Astrocyte (in vitro differentiated cells and primary cell): ENCODE measurements at regions not wholly inside any gene's neighbourhood (a gene's known extent, or its start where the extent isn't known, plus 50 kb on each side); places are given as distances from the start of the nearest gene placed in this dataset.
A peak's percentile ranks its signal among the peaks of the same experiment; 100 is the strongest.

ENCODE experiments used
- DNase-seq: peaks from one replicate; pipeline ENCODE4 v3.0.0-alpha.2; 2010; ENCODE audit warnings: low read depth
- FAIRE-seq: peaks from 2 replicates; lab custom pipeline; 2011; peaks lifted over from hg19 to GRCh38; lab: Jason Lieb, UNC
- H2AFZ ChIP-seq: 2 replicates; pipeline ENCODE4 v1.6.0; 2012; ENCODE audit warnings: low read depth, low read length, inconsistent platforms
- H3K27ac ChIP-seq: 2 replicates; pipeline ENCODE4 v1.5.1; 2011; ENCODE audit warnings: low read depth, low read length, inconsistent platforms
- H3K27me3 ChIP-seq: 2 replicates; pipeline ENCODE4 v1.6.0; 2011; ENCODE audit warnings: low read length, inconsistent platforms; ENCODE audit not compliant: insufficient read depth
- H3K36me3 ChIP-seq: 2 replicates; pipeline ENCODE4 v1.5.1; 2011; ENCODE audit warnings: low read length, inconsistent platforms; ENCODE audit not compliant: insufficient read depth
- H3K4me1 ChIP-seq: 2 replicates; pipeline ENCODE4 v1.5.1; 2011; ENCODE audit warnings: low read length, inconsistent platforms; ENCODE audit not compliant: insufficient read depth
- H3K4me2 ChIP-seq: 2 replicates; pipeline ENCODE4 v1.6.0; 2012; ENCODE audit warnings: low read length, inconsistent platforms
- H3K4me3 ChIP-seq: 2 replicates; pipeline ENCODE4 v1.5.1; 2011; ENCODE audit warnings: low read depth, mild to moderate bottlenecking, low read length, inconsistent platforms; ENCODE audit not compliant: insufficient read depth
- H3K79me2 ChIP-seq: 2 replicates; pipeline ENCODE4 v1.6.0; 2012; ENCODE audit warnings: mild to moderate bottlenecking, low read length, inconsistent platforms; ENCODE audit not compliant: insufficient read depth
- H3K9ac ChIP-seq: 2 replicates; pipeline ENCODE4 v1.6.0; 2012; ENCODE audit warnings: mild to moderate bottlenecking, low read length, inconsistent platforms
- H3K9me3 ChIP-seq: 2 replicates; pipeline ENCODE4 v1.5.1; 2012; ENCODE audit warnings: low read depth, mild to moderate bottlenecking, low read length, inconsistent platforms; ENCODE audit not compliant: insufficient read depth
- H4K20me1 ChIP-seq: 2 replicates; pipeline ENCODE4 v1.6.0; 2012; ENCODE audit warnings: low read length, inconsistent platforms; ENCODE audit not compliant: insufficient read depth
- H3K27ac Mint-ChIP-seq: one replicate; pipeline ENCODE4 v1.8.0; 2021; ENCODE audit warnings: mild to moderate bottlenecking, mixed read lengths; ENCODE audit not compliant: unreplicated experiment
- H3K27me3 Mint-ChIP-seq: one replicate; pipeline ENCODE4 v1.8.0; 2021; ENCODE audit warnings: low read depth, mixed read lengths; ENCODE audit not compliant: unreplicated experiment
- H3K36me3 Mint-ChIP-seq: one replicate; pipeline ENCODE4 v1.8.0; 2021; ENCODE audit warnings: low read depth, mixed read lengths; ENCODE audit not compliant: unreplicated experiment
- H3K4me1 Mint-ChIP-seq: one replicate; pipeline ENCODE4 v1.8.0; 2021; ENCODE audit warnings: low read depth, mixed read lengths; ENCODE audit not compliant: unreplicated experiment
- H3K4me3 Mint-ChIP-seq: one replicate; pipeline ENCODE4 v1.8.0; 2021; ENCODE audit warnings: mild to moderate bottlenecking, moderate library complexity, mixed read lengths; ENCODE audit not compliant: unreplicated experiment
- H3K9me3 Mint-ChIP-seq: one replicate; pipeline ENCODE4 v1.8.0; 2021; ENCODE audit warnings: mild to moderate bottlenecking, mixed read lengths; ENCODE audit not compliant: unreplicated experiment
- CTCF ChIP-seq: IDR thresholded peaks from 2 replicates; pipeline ENCODE4 v1.5.1; 2011; ENCODE audit warnings: low read depth, mild to moderate bottlenecking, inconsistent platforms, low read length, moderate library complexity; ENCODE audit not compliant: insufficient read depth
- EZH2 ChIP-seq: IDR thresholded peaks from 2 replicates; pipeline ENCODE4 v1.6.1; 2012; ENCODE audit warnings: mild to moderate bottlenecking, low read length, inconsistent platforms; ENCODE audit not compliant: insufficient read depth

GRCh38 chr2:105521616-105522015 is 122.8 kb upstream of the FHL2 start:
- H3K27ac Mint-ChIP-seq = no peak overlapping the region

GRCh38 chr2:105521176-105521575 is 122.3 kb upstream of the FHL2 start:
- Histone ChIP-seq H3K27me3 (no peaks in the 10 kb centered on the region), H3K4me1 (no peaks in the 10 kb centered on the region), H3K27ac (no peak overlapping the region), H3K9me3 (peaks cover 4% of the 10 kb centered on the region), H3K4me3 (no peak overlapping the region), H2AFZ (no peak overlapping the region), H3K36me3 (no peaks in the 10 kb centered on the region), H3K4me2 (no peak overlapping the region), H4K20me1 (no peaks in the 10 kb centered on the region), H3K9ac (no peak overlapping the region), H3K79me2 (no peaks in the 10 kb centered on the region)
- H3K4me1 Mint-ChIP-seq = peaks cover 4% of the 10 kb centered on the region
- no peak overlapping the region for H3K27ac Mint-ChIP-seq
- H3K36me3 Mint-ChIP-seq = no peaks in the 10 kb centered on the region
- H3K4me3 Mint-ChIP-seq = no peak overlapping the region
- DNase-seq = no peak
- H3K27me3 Mint-ChIP-seq = peaks cover 10% of the 10 kb centered on the region
- FAIRE-seq = peak; percentile 47
- peak; percentile 47 for TF ChIP-seq CTCF
- TF ChIP-seq EZH2 = no peak
- no peaks in the 10 kb centered on the region for H3K9me3 Mint-ChIP-seq

More at GRCh38 chr2:105521616-105522015, 122.8 kb upstream of the FHL2 start:
- FAIRE-seq (no peak), DNase-seq (no peak)
- H3K4me3 ChIP-seq = no peak overlapping the region
- peaks cover 4% of the 10 kb centered on the region for H3K9me3 ChIP-seq
- no peak overlapping the region for H3K4me2 ChIP-seq
- H3K79me2 ChIP-seq = no peaks in the 10 kb centered on the region
- peaks cover 4% of the 10 kb centered on the region for H3K4me1 Mint-ChIP-seq
- no peaks in the 10 kb centered on the region for H3K36me3 Mint-ChIP-seq
- no peak overlapping the region for H3K27ac ChIP-seq
- no peaks in the 10 kb centered on the region for H3K4me1 ChIP-seq
- H3K9ac ChIP-seq = no peak overlapping the region
- no peak for TF ChIP-seq EZH2
- TF ChIP-seq CTCF = no peak
- H3K36me3 ChIP-seq = no peaks in the 10 kb centered on the region
- no peaks in the 10 kb centered on the region for H4K20me1 ChIP-seq
- H3K9me3 Mint-ChIP-seq = no peaks in the 10 kb centered on the region
- H3K27me3 Mint-ChIP-seq = peaks cover 7% of the 10 kb centered on the region
- no peak overlapping the region for H3K4me3 Mint-ChIP-seq
- H2AFZ ChIP-seq = no peak overlapping the region
- H3K27me3 ChIP-seq = no peaks in the 10 kb centered on the region

- peaks cover 16% of the 10 kb centered on the region for H3K27me3 Mint-ChIP-seq
- H3K4me1 ChIP-seq = no peaks in the 10 kb centered on the region
- no peak overlapping the region for H3K9ac ChIP-seq
- H3K4me3 Mint-ChIP-seq = no peak overlapping the region
- TF ChIP-seq CTCF (no peak), EZH2 (no peak)
- H3K27me3 ChIP-seq = peaks cover 3% of the 10 kb centered on the region
- H3K79me2 ChIP-seq = no peaks in the 10 kb centered on the region
- H2AFZ ChIP-seq = no peak overlapping the region
- no peak overlapping the region for H3K4me2 ChIP-seq
- no peak overlapping the region for H3K27ac Mint-ChIP-seq
- H3K36me3 Mint-ChIP-seq = no peaks in the 10 kb centered on the region
- H3K9me3 ChIP-seq = no peaks in the 10 kb centered on the region
- no peaks in the 10 kb centered on the region for H3K36me3 ChIP-seq
- DNase-seq = no peak
- H3K27ac ChIP-seq = no peak overlapping the region
- H3K4me1 Mint-ChIP-seq = peaks cover 4% of the 10 kb centered on the region
- no peak overlapping the region for H3K4me3 ChIP-seq
- no peaks in the 10 kb centered on the region for H3K9me3 Mint-ChIP-seq
- no peaks in the 10 kb centered on the region for H4K20me1 ChIP-seq
- FAIRE-seq = no peak
Observed at GRCh38 chr2:105519516-105519915, 120.7 kb upstream of the FHL2 start.
